ENCODE measurements at regions not wholly inside any gene's neighbourhood (a gene's known extent, or its start where the extent isn't known, plus 50 kb on each side); places are given as distances from the start of the nearest gene placed in this dataset.

DNA sequence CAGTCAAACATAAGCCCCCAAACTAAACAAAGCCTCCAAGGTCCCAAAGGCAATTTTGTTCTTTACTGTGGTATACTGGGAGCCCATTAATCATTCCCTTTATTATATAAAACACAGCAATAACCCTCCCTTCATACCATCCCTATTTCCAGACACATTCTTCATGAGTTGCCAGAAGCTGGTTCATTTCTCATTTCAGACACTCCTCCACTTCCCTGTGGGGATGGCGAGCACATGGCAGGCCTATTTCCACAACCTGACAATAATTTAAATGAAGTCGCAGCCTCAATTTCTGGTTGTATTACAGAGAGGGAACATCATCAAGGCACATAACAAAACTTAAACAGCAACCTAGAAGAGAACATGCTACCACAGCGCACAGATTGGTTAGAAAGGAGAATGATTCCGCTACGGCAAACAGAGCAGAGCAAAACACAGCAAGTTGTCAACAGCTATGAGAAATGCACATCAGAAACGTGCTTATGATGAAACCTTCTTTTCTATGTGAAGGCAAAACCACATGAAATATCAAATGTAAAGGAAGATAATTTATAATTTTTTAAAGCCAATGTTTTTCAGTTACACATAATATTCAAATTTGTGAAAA is 63.3 kb upstream of the ARHGEF3 start:
- H3K9ac ChIP-seq (ENCODE audit: low read depth, low read length, poor library complexity, severe bottlenecking) = no peak overlapping the region
- no peak overlapping the region for H3K4me2 ChIP-seq (ENCODE audit: low read depth, low read length, poor library complexity, severe bottlenecking)
- no peaks in the 10 kb centered on the region for H3K36me3 ChIP-seq (ENCODE audit: insufficient read depth, low read length)
- H4K20me1 ChIP-seq (ENCODE audit: insufficient read depth, low read length, poor library complexity, severe bottlenecking) = no peaks in the 10 kb centered on the region
- H2AFZ ChIP-seq (ENCODE audit: low read length) = no peak overlapping the region
- peaks cover 56% of the 10 kb centered on the region for H3K4me1 ChIP-seq (ENCODE audit: insufficient read depth, low read length, poor library complexity, severe bottlenecking)
- H3K27me3 ChIP-seq (ENCODE audit: insufficient read depth, low read length, poor library complexity, severe bottlenecking) = no peaks in the 10 kb centered on the region
- no peak for TF ChIP-seq EZH2phosphoT487 (IDR thresholded peaks at IDR 0.05; ENCODE audit: borderline replicate concordance)
- TF ChIP-seq, protein P1, sequence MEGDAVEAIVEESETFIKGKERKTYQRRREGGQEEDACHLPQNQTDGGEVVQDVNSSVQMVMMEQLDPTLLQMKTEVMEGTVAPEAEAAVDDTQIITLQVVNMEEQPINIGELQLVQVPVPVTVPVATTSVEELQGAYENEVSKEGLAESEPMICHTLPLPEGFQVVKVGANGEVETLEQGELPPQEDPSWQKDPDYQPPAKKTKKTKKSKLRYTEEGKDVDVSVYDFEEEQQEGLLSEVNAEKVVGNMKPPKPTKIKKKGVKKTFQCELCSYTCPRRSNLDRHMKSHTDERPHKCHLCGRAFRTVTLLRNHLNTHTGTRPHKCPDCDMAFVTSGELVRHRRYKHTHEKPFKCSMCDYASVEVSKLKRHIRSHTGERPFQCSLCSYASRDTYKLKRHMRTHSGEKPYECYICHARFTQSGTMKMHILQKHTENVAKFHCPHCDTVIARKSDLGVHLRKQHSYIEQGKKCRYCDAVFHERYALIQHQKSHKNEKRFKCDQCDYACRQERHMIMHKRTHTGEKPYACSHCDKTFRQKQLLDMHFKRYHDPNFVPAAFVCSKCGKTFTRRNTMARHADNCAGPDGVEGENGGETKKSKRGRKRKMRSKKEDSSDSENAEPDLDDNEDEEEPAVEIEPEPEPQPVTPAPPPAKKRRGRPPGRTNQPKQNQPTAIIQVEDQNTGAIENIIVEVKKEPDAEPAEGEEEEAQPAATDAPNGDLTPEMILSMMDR (conservative IDR thresholded peaks at IDR 0.05; ENCODE audit: low read length) = no peak
- 0 out of 2 replicates have a peak, but pooled peaks cover 4% of the 10 kb centered on the region for H3F3A ChIP-seq (ENCODE audit: low read depth)
- H3K4me3 ChIP-seq (ENCODE audit: low read length, poor library complexity, severe bottlenecking) = no peak overlapping the region
- no peaks in the 10 kb centered on the region for H3K9me3 ChIP-seq (ENCODE audit: insufficient read depth, low read depth, low read length)
- H3K9me2 ChIP-seq (replicated peaks; ENCODE audit: low read depth, low read length) = no peaks in the 10 kb centered on the region
- H3K79me2 ChIP-seq (ENCODE audit: insufficient read depth, low read length) = peaks cover 49% of the 10 kb centered on the region

DNA sequence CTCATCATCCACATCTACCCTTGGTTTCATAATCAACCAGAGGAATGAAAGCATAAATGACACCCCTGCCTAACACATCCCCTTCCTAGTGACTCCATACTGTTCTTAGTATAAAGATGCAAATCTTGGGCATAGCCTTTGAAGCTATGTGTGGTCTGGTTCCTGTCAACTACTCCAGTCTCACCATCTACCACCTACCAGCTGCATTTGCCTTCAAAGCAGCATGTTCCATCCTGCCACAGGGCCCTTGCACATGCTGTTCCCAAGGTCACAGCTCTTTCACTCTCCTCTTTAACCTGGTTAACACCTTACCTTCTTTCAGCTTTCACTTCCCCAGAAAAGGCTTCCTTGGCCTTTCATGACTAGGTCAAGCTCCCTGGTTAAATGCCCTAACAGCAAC is 62.3 kb upstream of the ARHGEF3 start:
- Histone ChIP-seq H3K4me3 (ENCODE audit: low read length, poor library complexity, severe bottlenecking) (no peak overlapping the region), H3K79me2 (ENCODE audit: insufficient read depth, low read length) (peaks cover 51% of the 10 kb centered on the region), H3K27me3 (ENCODE audit: insufficient read depth, low read length, poor library complexity, severe bottlenecking) (no peaks in the 10 kb centered on the region), H3K9ac (ENCODE audit: low read depth, low read length, poor library complexity, severe bottlenecking) (no peak overlapping the region), H3K4me1 (ENCODE audit: insufficient read depth, low read length, poor library complexity, severe bottlenecking) (peaks cover 50% of the 10 kb centered on the region), H3K4me2 (ENCODE audit: low read depth, low read length, poor library complexity, severe bottlenecking) (no peak overlapping the region), H3F3A (ENCODE audit: low read depth) (0 out of 2 replicates have a peak, but pooled peaks cover 4% of the 10 kb centered on the region), H2AFZ (ENCODE audit: low read length) (no peak overlapping the region), H3K36me3 (ENCODE audit: insufficient read depth, low read length) (no peaks in the 10 kb centered on the region), H4K20me1 (ENCODE audit: insufficient read depth, low read length, poor library complexity, severe bottlenecking) (no peaks in the 10 kb centered on the region), H3K9me2 (replicated peaks; ENCODE audit: low read depth, low read length) (no peaks in the 10 kb centered on the region), H3K9me3 (ENCODE audit: insufficient read depth, low read depth, low read length) (no peaks in the 10 kb centered on the region)
- TF ChIP-seq, protein P1 (conservative IDR thresholded peaks at IDR 0.05; ENCODE audit: low read length) = no peak
- no peak for TF ChIP-seq EZH2phosphoT487 (IDR thresholded peaks at IDR 0.05; ENCODE audit: borderline replicate concordance)

DNA sequence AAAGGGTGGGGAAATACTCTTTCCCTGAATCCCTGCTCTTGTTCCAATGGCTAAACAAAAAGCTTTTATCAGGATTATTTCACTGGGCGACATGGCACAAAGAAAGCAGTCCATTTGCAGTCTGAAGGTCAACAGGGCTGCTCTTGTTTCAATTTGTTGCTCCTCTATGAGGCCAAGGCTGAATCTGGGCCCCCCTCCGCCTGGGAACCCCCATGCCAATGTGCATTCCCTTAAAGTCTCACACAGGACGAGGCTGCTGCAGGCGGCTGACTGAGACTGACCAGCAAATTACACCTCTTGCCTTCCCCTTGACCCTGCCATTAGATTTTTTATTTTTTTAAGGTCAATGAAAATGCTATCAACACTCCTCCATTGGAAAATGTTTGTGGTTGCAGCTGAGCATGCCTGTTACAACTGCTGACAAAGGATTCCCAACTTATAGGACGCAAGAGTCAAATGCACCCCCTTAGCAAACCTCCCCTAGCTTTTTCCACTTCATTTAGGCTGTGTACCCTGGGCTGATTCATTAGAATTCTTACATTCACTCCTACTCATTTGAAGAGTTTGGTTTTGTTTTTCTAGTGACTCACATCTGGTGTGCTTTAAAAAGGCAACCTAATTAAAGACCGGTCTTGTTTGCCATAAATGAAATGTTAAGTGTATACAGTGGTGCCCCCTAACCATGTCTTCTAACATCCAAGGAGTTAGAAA is 60.8 kb upstream of the ARHGEF3 start:
- H3K36me3 ChIP-seq (ENCODE audit: insufficient read depth, low read length) = no peaks in the 10 kb centered on the region
- H3K4me1 ChIP-seq (ENCODE audit: insufficient read depth, low read length, poor library complexity, severe bottlenecking) = peaks cover 51% of the 10 kb centered on the region
- no peak overlapping the region for H2AFZ ChIP-seq (ENCODE audit: low read length)
- no peaks in the 10 kb centered on the region for H3K9me3 ChIP-seq (ENCODE audit: insufficient read depth, low read depth, low read length)
- TF ChIP-seq EZH2phosphoT487 (IDR thresholded peaks at IDR 0.05; ENCODE audit: borderline replicate concordance) = no peak
- TF ChIP-seq, protein P1 (conservative IDR thresholded peaks at IDR 0.05; ENCODE audit: low read length) = no peak
- H3K9me2 ChIP-seq (replicated peaks; ENCODE audit: low read depth, low read length) = no peaks in the 10 kb centered on the region
- H3K27me3 ChIP-seq (ENCODE audit: insufficient read depth, low read length, poor library complexity, severe bottlenecking) = no peaks in the 10 kb centered on the region
- H3K4me3 ChIP-seq (ENCODE audit: low read length, poor library complexity, severe bottlenecking) = no peak overlapping the region
- 0 out of 2 replicates have a peak, but pooled peaks cover 4% of the 10 kb centered on the region for H3F3A ChIP-seq (ENCODE audit: low read depth)
- H3K79me2 ChIP-seq (ENCODE audit: insufficient read depth, low read length) = peaks cover 46% of the 10 kb centered on the region
- H4K20me1 ChIP-seq (ENCODE audit: insufficient read depth, low read length, poor library complexity, severe bottlenecking) = no peaks in the 10 kb centered on the region
- no peak overlapping the region for H3K9ac ChIP-seq (ENCODE audit: low read depth, low read length, poor library complexity, severe bottlenecking)
- no peak overlapping the region for H3K4me2 ChIP-seq (ENCODE audit: low read depth, low read length, poor library complexity, severe bottlenecking)
